DND-41 (cell line): ENCODE measurements at regions not wholly inside any gene's neighbourhood (a gene's known extent, or its start where the extent isn't known, plus 50 kb on each side); places are given as distances from the start of the nearest gene placed in this dataset.

Source experiments
- ATAC-seq: fragments of 200-7000 bp; cut with Tn5 transposase; 3 replicates; pipeline ENCODE4 v1.9.1; 2021; ENCODE audit warnings: low read depth; ENCODE audit not compliant: insufficient read depth
- DNase-seq: peaks from one replicate; pipeline ENCODE4 v3.0.0-alpha.2; 2020
- H2AFZ ChIP-seq: 2 replicates; pipeline ENCODE4 v1.6.0; 2012; ENCODE audit warnings: low read depth, low read length
- H3K27ac ChIP-seq: 2 replicates; pipeline ENCODE4 v1.5.1; 2012; ENCODE audit warnings: low read length, inconsistent platforms
- H3K27me3 ChIP-seq: fragments of 200-600 bp; sonication (generic); 2 replicates; pipeline ENCODE4 v1.6.0; 2012; ENCODE audit warnings: low read length, mild to moderate bottlenecking, inconsistent platforms; ENCODE audit not compliant: insufficient read depth, poor library complexity
- H3K36me3 ChIP-seq: 2 replicates; pipeline ENCODE4 v1.5.1; 2012; ENCODE audit warnings: low read length, inconsistent platforms; ENCODE audit not compliant: insufficient read depth
- H3K4me1 ChIP-seq: 2 replicates; pipeline ENCODE4 v1.5.1; 2012; ENCODE audit warnings: mild to moderate bottlenecking, low read length; ENCODE audit not compliant: insufficient read depth
- H3K4me2 ChIP-seq: 2 replicates; pipeline ENCODE4 v1.6.0; 2012; ENCODE audit warnings: mild to moderate bottlenecking, moderate library complexity, low read length, inconsistent platforms; ENCODE audit not compliant: insufficient read depth
- H3K4me3 ChIP-seq, 2 experiments: fragments of 200-600 bp in 1 of 2; shearing (Covaris generic) in 1 of 2; 2 replicates each; pipeline ENCODE4 v1.5.1; 2012 to 2016; ENCODE audit warnings: inconsistent platforms in 2 of 2, low read length in 2 of 2, mild to moderate bottlenecking in 2 of 2, low read depth in 1 of 2, moderate library complexity in 1 of 2
- H3K79me2 ChIP-seq: 2 replicates; pipeline ENCODE4 v1.6.0; 2012; ENCODE audit warnings: low read length, inconsistent platforms; ENCODE audit not compliant: insufficient read depth
- H3K9ac ChIP-seq: 2 replicates; pipeline ENCODE4 v1.6.0; 2012; ENCODE audit warnings: low read depth, mild to moderate bottlenecking, inconsistent platforms, low read length, moderate library complexity
- H3K9me3 ChIP-seq: 2 replicates; pipeline ENCODE4 v1.5.1; 2012; ENCODE audit warnings: low read length, moderate library complexity, mild to moderate bottlenecking, inconsistent platforms; ENCODE audit not compliant: insufficient read depth, severe bottlenecking
- H4K20me1 ChIP-seq: 2 replicates; pipeline ENCODE4 v1.6.0; 2012; ENCODE audit warnings: low read length; ENCODE audit not compliant: insufficient read depth
- CTCF ChIP-seq: IDR thresholded peaks from 2 replicates; pipeline ENCODE4 v1.5.1; 2012; ENCODE audit warnings: borderline replicate concordance, low read length, moderate library complexity, mild to moderate bottlenecking; ENCODE audit not compliant: poor library complexity, severe bottlenecking; ENCODE audit errors: extremely low read depth
- EZH2 ChIP-seq: IDR thresholded peaks from 3 replicates; pipeline ENCODE4 v1.6.1; 2012; ENCODE audit warnings: borderline replicate concordance, low read depth, mild to moderate bottlenecking, moderate library complexity, low read length, inconsistent platforms; ENCODE audit not compliant: severe bottlenecking

DNA sequence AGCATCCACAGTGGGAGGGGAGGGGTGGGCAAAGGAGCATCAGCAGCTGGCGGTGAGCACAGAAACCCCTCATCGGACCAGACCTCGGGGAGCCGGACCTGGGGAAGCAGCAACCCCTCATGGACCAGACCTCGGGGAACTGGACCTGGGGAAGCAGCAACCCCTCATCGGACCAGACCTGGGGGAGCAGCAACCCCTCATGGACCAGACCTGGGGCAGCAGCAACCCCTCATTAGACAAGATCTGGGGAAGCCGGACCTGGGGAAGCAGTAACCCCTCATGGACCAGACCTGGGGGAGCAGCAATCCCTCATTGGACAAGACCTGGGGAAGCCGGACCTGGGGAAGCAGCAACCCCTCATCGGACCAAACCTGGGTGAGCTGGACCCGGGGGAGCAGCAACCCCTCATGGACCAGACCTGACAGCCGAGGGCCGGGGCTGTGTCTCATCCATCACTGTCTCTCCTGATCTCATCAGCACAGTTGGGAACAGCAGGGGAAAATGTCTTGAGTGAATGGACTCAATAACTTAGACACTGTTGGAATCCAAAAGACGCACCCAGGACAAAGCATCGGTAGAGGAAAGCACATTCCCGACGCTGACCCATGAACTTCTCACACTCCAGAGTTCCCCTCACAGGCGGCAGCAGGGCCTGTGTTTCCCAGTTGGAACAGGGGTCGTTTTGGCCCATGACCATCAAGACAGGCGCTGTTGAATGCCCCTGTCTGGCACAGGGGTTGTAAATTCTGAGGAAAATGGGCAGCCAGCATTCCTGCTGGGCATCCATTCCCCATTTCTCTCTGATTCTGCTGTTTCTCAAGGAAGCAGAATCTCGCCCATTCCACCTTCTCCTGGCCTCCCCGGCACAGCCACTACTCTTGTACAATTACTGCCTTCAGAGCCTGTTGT, 1494.6 kb downstream of the TBC1D22A start:
- Histone ChIP-seq H3K9me3 (no peaks in the 10 kb centered on the region), H4K20me1 (no peaks in the 10 kb centered on the region), H3K4me1 (no peaks in the 10 kb centered on the region), H3K4me3 (no peak overlapping the region), H3K27me3 (no peaks in the 10 kb centered on the region), H3K79me2 (no peaks in the 10 kb centered on the region), H3K4me2 (no peak overlapping the region), H3K27ac (no peak overlapping the region), H3K9ac (no peak overlapping the region), H3K36me3 (no peaks in the 10 kb centered on the region), H2AFZ (no peak overlapping the region)
- TF ChIP-seq CTCF (no peak), EZH2 (no peak)
- no peak for ATAC-seq
- no peak for DNase-seq

DNA sequence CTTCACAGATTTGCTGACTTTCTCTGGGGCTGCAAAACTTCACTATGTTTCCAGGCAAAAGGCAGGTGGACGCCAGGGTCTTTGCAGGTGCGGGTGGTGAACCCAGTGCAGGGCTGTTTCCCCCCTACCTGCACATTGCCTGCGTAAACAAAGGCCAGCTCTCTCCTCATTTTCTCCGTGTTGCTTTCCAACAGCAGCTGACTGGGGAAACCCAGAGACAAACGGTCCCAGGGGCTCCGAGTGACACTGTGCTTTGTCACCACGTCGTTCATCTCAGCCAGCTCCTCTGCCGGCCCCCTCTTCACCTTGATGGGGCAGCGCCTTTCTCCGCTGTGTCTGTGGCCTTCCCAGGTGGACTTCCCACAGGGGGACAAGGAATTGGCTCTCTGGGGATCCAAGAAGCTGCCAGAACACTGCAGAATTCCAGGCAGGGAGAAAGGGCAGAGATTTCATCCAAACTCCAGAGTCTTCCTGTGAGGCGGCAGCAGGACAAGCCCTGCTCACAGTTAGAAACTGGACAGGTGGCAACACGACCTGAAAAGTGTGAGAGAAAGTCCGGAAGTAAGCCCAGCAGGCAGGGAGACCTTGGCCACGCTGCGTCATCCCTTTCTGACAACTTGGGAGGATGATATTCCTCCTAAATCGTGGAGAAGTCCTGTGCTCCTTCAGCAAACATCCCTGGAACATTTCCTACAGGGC, 1493.7 kb downstream of the TBC1D22A start:
- Histone ChIP-seq H4K20me1 (no peaks in the 10 kb centered on the region), H3K9ac (no peak overlapping the region), H3K27ac (no peak overlapping the region), H3K4me3 (no peak overlapping the region), H3K79me2 (no peaks in the 10 kb centered on the region), H3K27me3 (no peaks in the 10 kb centered on the region), H3K4me2 (no peak overlapping the region), H3K4me1 (no peaks in the 10 kb centered on the region), H3K36me3 (no peaks in the 10 kb centered on the region), H3K9me3 (no peaks in the 10 kb centered on the region), H2AFZ (no peak overlapping the region)
- ATAC-seq = no peak
- DNase-seq = no peak
- no peak for TF ChIP-seq EZH2
- no peak for TF ChIP-seq CTCF

DNA sequence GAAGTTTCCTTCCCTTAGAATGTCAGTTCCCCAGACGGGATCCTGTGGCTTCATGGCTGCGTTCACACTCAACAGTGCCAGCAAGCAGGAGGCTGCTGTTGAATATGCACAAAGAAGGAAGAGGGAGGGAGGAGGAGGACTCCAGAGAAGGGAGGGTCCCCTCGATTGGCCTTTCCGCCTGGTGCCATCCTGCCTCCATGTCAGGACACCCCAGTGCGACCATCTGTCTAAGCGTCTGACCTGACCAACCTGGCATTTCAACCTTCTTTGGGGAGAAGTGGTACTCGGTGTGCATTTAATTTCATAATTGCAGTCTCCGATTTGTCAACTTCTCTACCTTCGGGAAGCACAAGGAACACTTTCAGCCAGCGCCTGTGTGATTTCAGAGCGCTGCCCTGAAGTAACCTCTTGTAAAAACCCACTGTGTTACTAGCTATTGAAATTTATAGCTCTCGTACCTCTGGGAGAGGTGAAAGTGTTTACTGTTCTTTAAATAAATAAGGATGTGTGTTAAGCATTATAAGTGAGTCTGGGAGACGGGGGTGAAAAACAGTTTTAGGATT, 1491.9 kb downstream of the TBC1D22A start:
- Histone ChIP-seq H4K20me1 (no peaks in the 10 kb centered on the region), H3K4me3 (no peak overlapping the region), H3K9me3 (no peaks in the 10 kb centered on the region), H3K27ac (no peak overlapping the region), H3K9ac (no peak overlapping the region), H3K27me3 (peaks cover 6% of the 10 kb centered on the region), H3K4me2 (no peak overlapping the region), H3K4me1 (no peaks in the 10 kb centered on the region), H2AFZ (no peak overlapping the region), H3K79me2 (no peaks in the 10 kb centered on the region), H3K36me3 (no peaks in the 10 kb centered on the region)
- no peak for TF ChIP-seq CTCF
- TF ChIP-seq EZH2 = no peak
- DNase-seq (no peak), ATAC-seq (no peak)
